ENCODE measurements at regions not wholly inside any gene's neighbourhood (a gene's known extent, or its start where the extent isn't known, plus 50 kb on each side); places are given as distances from the start of the nearest gene placed in this dataset.

DNA sequence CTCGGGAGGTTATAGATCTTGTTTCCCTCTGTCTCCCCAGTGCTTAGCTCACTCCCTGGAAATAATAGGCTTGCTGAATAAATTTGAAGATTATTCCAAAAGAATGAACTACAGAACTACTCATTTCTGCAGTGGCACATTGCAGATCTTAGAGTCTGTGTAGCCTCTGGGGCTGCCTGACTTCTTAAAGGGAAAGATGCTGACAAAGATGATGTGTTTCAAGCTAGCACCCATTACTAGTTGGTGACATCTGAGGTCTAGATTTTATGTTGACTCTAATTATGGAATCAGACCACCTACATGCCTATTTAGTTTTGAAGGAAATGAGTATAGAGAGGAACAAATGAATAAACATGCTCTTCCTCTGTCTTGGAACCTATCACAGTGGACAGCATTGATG, 123.7 kb upstream of the KCNIP4 start:
- TF ChIP-seq, protein P1, sequence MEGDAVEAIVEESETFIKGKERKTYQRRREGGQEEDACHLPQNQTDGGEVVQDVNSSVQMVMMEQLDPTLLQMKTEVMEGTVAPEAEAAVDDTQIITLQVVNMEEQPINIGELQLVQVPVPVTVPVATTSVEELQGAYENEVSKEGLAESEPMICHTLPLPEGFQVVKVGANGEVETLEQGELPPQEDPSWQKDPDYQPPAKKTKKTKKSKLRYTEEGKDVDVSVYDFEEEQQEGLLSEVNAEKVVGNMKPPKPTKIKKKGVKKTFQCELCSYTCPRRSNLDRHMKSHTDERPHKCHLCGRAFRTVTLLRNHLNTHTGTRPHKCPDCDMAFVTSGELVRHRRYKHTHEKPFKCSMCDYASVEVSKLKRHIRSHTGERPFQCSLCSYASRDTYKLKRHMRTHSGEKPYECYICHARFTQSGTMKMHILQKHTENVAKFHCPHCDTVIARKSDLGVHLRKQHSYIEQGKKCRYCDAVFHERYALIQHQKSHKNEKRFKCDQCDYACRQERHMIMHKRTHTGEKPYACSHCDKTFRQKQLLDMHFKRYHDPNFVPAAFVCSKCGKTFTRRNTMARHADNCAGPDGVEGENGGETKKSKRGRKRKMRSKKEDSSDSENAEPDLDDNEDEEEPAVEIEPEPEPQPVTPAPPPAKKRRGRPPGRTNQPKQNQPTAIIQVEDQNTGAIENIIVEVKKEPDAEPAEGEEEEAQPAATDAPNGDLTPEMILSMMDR (IDR thresholded peaks at IDR 0.05): no peak
- no peak for TF ChIP-seq POLR2A (IDR thresholded peaks at IDR 0.05)
